ENCODE measurements at regions not wholly inside any gene's neighbourhood (a gene's known extent, or its start where the extent isn't known, plus 50 kb on each side); places are given as distances from the start of the nearest gene placed in this dataset.
A peak's percentile ranks its signal among the peaks of the same experiment; 100 is the strongest.

- H3K4me3 ChIP-seq: no peak overlapping the region
- H3K27ac ChIP-seq: no peak overlapping the region
- DNase-seq (ENCODE audit: low spot score in 2 of 2): no peak
- H3K36me3 ChIP-seq: no peaks in the 10 kb centered on the region
- no peaks in the 10 kb centered on the region for H3K27me3 ChIP-seq
- WGBS: 90% methylated on average over 4 of the region's 4 CpGs
- H3K4me1 ChIP-seq: no peaks in the 10 kb centered on the region
- no peaks in the 10 kb centered on the region for H3K9me3 ChIP-seq
- TF ChIP-seq POLR2AphosphoS5 (IDR thresholded peaks at IDR 0.05) (no peak), EP300 (IDR thresholded peaks at IDR 0.05) (no peak), POLR2A (IDR thresholded peaks at IDR 0.05) (no peak), CTCF (IDR thresholded peaks at IDR 0.05) (no peak)
Observed at GRCh38 chr13:44149821-44150220, 223.8 kb upstream of the SERP2 start.

- WGBS: 85% methylated on average over 2 of the region's 2 CpGs
- Histone ChIP-seq H3K9me3 (no peaks in the 10 kb centered on the region), H3K36me3 (no peaks in the 10 kb centered on the region), H3K27me3 (no peaks in the 10 kb centered on the region), H3K4me1 (peaks cover 13% of the 10 kb centered on the region), H3K4me3 (no peak overlapping the region), H3K27ac (no peak overlapping the region)
- TF ChIP-seq EP300 (IDR thresholded peaks at IDR 0.05) (no peak), POLR2A (IDR thresholded peaks at IDR 0.05) (no peak), POLR2AphosphoS5 (IDR thresholded peaks at IDR 0.05) (no peak), CTCF (IDR thresholded peaks at IDR 0.05) (no peak)
- no peak for DNase-seq (ENCODE audit: low spot score in 2 of 2)
Observed at GRCh38 chr13:44151474-44151873, 222.2 kb upstream of the SERP2 start.

GRCh38 chr13:44153496-44153895 is 220.1 kb upstream of the SERP2 start:
- 86% methylated on average over 4 of the region's 4 CpGs for WGBS

GRCh38 chr13:44155422-44156293 is 218.0 kb upstream of the SERP2 start:
- no peak for TF ChIP-seq POLR2A (IDR thresholded peaks at IDR 0.05)
- Histone ChIP-seq H3K9me3 (no peaks in the 10 kb centered on the region), H3K4me1 (peaks cover 32% of the 10 kb centered on the region), H3K4me3 (peak overlapping the region; percentile 28), H3K27me3 (no peaks in the 10 kb centered on the region), H3K27ac (no peak overlapping the region), H3K36me3 (no peaks in the 10 kb centered on the region)
- 29% methylated on average over 14 of the region's 14 CpGs for WGBS
- peak in 1 of 2 donors; percentile 67 for DNase-seq (ENCODE audit: low spot score in 2 of 2)

More at GRCh38 chr13:44153496-44153895, 220.1 kb upstream of the SERP2 start:
- peaks cover 23% of the 10 kb centered on the region for H3K4me1 ChIP-seq
- no peak overlapping the region for H3K27ac ChIP-seq
- no peak overlapping the region for H3K4me3 ChIP-seq
- no peak for DNase-seq (ENCODE audit: low spot score in 2 of 2)
- no peak for TF ChIP-seq CTCF (IDR thresholded peaks at IDR 0.05)
- TF ChIP-seq EP300 (IDR thresholded peaks at IDR 0.05): no peak
- no peak for TF ChIP-seq POLR2AphosphoS5 (IDR thresholded peaks at IDR 0.05)
- no peak for TF ChIP-seq POLR2A (IDR thresholded peaks at IDR 0.05)
- no peaks in the 10 kb centered on the region for H3K27me3 ChIP-seq
- no peaks in the 10 kb centered on the region for H3K9me3 ChIP-seq
- no peaks in the 10 kb centered on the region for H3K36me3 ChIP-seq

DNA sequence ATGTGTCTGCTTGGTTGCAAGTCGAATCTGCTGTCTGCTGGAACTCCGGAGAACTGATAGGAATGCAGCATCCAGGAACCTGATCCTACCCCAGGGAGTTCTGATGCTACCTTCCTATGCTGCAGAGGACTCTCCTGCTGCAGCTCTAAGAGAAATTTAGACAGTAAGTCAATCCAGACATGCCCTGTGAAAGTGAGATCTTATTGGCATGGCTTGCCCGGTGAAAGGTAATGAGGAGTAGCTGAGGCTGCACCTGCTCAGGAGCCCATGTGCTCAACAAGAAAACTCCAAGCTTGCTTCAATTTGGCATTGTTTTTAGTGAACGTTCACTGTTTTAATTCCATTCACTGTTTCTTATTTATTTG is 217.3 kb upstream of the SERP2 start:
- Histone ChIP-seq H3K27me3 (no peaks in the 10 kb centered on the region), H3K9me3 (no peaks in the 10 kb centered on the region), H3K36me3 (no peaks in the 10 kb centered on the region), H3K4me3 (peak overlapping the region; percentile 28), H3K27ac (no peak overlapping the region), H3K4me1 (peaks cover 32% of the 10 kb centered on the region)
- 42% methylated on average over 4 of the region's 4 CpGs for WGBS
- TF ChIP-seq POLR2A (IDR thresholded peaks at IDR 0.05) (no peak), EP300 (IDR thresholded peaks at IDR 0.05) (no peak), POLR2AphosphoS5 (IDR thresholded peaks at IDR 0.05) (no peak), CTCF (IDR thresholded peaks at IDR 0.05) (no peak)
- no peak for DNase-seq (ENCODE audit: low spot score in 2 of 2)

Data from suprapubic skin (tissue), 4 donors.